Non-pigmented ciliary epithelial cell (primary cell): ENCODE measurements at regions not wholly inside any gene's neighbourhood (a gene's known extent, or its start where the extent isn't known, plus 50 kb on each side); places are given as distances from the start of the nearest gene placed in this dataset.
A peak's percentile ranks its signal among the peaks of the same experiment; 100 is the strongest.

ENCODE experiments used
- DNase-seq: peaks from one replicate; pipeline ENCODE4 v3.0.0-alpha.2; 2010; ENCODE audit warnings: low read depth

DNA sequence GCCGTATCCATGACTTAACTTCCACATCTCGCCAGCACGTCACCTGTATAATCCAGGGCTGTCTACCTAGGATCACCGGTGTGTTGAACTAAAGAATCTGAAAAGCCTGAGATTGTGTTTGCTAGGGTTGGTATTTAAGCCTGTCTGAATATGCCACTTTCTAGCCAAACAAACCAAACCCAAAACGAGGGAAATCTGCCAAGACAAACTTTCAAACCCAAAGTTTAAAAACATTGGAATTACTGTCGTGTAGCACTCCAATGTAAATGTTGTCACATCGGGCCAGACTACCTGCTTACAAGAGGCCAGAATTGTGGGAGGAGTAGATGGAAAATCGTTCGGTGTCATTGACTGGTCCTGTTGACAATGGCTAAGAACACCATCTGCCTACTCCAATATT is 747.8 kb downstream of the EFNB2 start:
- no peak for DNase-seq

- no peak for DNase-seq
These were observed 750.0 kb downstream of the EFNB2 start for GRCh38 chr13:105785436-105785835.

GRCh38 chr13:105783261-105783660 is 752.2 kb downstream of the EFNB2 start:
- no peak for DNase-seq

GRCh38 chr13:105778196-105778595 is 757.3 kb downstream of the EFNB2 start:
- peak; percentile 48 for DNase-seq

DNA sequence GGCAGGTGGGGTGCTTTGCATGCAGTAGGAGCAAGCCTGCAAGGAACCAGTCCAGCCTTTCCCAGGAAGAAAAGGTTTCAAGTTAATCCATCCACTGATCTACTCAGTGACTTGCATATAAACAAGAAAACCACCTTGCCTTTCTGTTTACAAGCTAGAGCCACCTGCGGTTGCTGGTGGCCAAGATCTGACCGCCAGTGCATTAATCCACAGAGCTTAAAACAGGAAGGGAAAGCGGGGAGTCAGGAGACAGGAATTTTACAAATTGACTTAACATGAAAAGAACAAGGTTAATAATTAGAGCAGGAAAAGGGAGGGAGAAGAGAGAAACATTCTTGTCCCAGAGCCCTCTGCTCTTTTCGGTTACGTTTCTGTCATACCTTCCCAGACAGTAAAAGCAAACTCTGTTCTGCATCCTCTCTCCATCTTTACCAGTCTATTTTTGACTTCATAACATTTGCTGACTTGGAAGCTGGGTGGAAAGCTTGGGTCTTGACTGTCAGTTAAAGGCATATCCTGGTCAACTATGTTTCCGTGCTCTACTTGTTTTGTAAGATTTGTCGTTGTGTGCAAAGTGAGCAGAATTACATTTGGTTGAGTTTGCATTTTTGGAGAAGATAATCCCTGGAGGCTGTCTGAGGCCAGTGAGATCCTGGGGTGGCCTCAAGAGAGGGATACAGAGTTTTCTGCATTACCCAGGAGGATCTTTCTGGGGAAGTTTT is 760.6 kb downstream of the EFNB2 start:
- DNase-seq: peak; percentile 27

DNA sequence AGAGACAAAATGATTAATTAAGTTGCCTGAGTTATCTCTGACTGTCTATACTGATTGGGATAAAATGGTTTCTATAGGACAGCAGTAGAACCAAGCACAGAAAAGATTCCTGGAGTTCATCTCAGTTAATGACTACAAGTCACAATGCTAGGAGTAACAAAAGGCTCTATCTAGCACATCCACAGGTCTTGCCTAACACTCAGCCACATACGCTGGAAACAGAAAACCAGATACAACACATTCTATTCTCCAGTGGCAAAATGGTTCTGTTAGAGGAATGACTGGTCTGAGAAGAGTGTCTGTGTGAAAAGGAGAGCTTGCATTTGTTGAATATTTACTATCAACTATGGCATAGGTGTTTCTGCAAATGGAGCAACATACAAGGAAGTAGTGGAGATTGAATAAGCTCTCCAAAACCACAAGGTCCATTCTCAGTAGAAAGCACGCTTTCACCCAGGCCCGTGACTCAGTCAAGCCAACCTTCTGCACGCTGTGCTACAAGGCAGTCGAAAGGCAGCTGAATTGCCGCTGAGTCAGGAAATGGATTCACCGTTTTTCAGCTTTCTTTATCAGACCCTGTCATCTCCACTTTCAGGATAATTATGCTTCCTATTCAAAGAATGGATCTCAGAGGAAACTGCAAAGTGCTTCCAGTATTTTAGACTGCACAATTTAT is 761.5 kb downstream of the EFNB2 start:
- peak; percentile 69 for DNase-seq

DNA sequence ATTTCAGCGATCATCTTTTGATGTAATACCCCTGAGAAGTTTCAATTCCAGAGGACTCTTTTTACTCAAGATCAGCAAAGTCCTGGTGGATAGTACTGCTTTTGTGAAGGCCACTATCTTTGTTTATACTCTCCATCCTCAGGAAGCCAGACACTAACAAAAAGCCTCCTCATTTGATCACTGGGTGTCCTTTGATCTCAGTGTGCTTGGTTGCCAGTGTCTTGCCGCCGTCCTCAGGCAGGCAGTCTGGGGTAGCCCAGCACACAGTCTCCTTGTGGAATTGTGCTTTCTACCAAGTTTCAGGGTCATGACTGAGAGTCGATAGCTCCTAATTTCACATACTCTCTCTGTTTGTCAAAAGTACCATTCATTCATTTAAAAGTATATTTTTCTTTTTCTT is 762.2 kb downstream of the EFNB2 start:
- no peak for DNase-seq

- no peak for DNase-seq
These were observed 771.0 kb downstream of the EFNB2 start for GRCh38 chr13:105764486-105764885.

DNA sequence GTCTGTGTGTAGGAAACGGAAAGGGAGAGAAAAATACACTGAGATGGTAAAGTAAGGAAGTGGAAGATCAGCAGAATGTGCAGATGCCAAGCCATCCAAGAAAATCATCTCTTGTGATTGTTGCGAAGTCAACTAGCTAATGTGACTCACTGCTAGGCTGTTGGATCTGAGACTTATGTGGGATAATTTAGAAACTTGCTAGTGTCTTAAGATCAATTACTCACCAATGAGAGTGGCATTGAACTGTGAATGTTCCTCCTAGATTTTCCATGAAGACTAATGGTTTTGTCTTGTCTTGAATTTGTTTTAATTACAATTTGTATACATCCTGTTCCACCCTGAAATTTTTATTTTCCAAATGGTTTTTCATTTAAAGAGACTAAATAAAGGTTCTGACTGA is 771.6 kb downstream of the EFNB2 start:
- no peak for DNase-seq

- DNase-seq: no peak
These were observed 773.4 kb downstream of the EFNB2 start for GRCh38 chr13:105762096-105762495.

- no peak for DNase-seq
These were observed 776.3 kb downstream of the EFNB2 start for GRCh38 chr13:105758918-105759860.

GRCh38 chr13:105740739-105741138 is 794.7 kb downstream of the EFNB2 start:
- no peak for DNase-seq

- no peak for DNase-seq
These were observed 797.8 kb downstream of the EFNB2 start for GRCh38 chr13:105737688-105738087.

DNA sequence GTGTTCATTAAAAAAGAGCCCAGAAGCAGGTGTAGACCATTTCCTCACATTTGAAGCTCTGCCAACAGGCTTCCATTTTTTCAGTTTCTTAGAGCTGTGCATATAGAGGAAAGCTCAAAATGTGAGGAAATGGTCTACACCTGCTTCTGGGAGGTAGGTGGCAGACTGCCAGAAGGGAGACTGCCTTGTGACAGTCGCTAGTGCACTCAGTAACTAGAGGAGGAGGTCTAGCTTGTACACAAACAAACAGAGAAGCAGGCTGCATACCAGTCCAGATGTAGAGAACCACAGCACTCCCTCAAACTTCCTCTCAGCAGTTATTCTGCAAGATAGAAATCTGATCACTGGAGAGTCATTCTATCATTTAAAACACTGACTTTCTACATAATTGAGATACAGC is 800.2 kb downstream of the EFNB2 start:
- no peak for DNase-seq

GRCh38 chr13:105732806-105733529 is 802.5 kb downstream of the EFNB2 start:
- DNase-seq: no peak

DNA sequence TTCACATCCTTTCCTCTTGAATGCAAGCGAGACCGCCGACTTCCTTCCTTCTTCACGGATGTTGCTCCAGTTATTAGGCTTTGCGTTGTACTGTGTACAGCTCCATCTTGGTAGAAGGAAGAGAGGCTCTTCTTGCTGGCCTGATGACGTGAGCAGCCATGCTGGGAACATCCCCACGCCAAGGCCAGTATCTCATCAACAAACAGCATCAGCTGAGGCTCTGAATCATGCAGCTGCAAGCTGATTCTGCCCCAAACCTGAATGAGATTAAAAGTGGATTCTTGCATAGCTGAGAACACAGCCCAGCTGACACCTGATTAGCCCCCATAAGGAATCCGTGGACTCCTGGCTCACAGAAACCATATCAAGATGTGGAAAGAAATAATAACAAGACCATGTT is 809.6 kb downstream of the EFNB2 start:
- no peak for DNase-seq

DNA sequence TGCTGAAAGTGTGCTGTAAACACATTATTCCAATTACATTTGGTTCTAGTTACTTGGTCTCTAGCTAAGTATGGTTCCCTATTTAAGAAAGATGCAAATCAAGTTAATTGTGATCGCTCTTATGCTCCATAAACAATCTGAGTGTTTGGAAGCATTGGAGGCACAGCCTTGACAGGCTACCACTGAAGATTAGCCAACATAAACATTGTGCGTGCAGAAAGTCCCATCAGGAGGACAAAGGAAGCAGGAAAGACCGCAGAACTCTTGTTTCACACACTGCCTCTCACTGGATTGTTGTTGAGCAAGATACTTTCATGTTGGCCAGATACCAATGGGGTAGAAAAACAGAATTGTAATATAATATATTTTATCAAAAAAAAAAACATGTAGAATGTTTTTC is 814.4 kb downstream of the EFNB2 start:
- DNase-seq: no peak

- DNase-seq: no peak
These were observed 815.6 kb downstream of the EFNB2 start for GRCh38 chr13:105719859-105720258.

DNA sequence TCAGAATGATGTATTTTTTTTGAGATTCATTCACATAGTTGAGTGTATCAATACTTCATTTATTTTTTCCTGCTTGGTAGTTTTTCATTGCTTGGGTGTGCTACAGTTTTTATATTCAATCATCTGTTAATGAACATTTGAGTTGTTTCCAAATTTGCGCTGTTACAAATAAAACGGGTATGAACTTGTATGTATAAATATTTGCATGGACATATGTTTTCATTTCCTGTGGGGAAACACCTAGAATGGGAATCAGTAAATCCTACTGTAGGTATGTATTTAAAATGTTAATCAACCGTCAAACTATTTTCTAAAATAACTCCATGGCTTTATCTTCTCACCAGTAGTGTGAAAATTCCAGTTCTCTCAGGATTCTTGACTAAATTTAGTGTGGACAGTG is 826.3 kb downstream of the EFNB2 start:
- DNase-seq: no peak

GRCh38 chr13:105703843-105704242 is 831.6 kb downstream of the EFNB2 start:
- no peak for DNase-seq

- DNase-seq: no peak
These were observed 833.0 kb downstream of the EFNB2 start for GRCh38 chr13:105702441-105702840.

GRCh38 chr13:105692769-105693168 is 842.7 kb downstream of the EFNB2 start:
- DNase-seq: no peak
